B cell (primary cell): ENCODE measurements at regions not wholly inside any gene's neighbourhood (a gene's known extent, or its start where the extent isn't known, plus 50 kb on each side); places are given as distances from the start of the nearest gene placed in this dataset.

Experiments used
- ATAC-seq: fragments of 200-7000 bp; cut with Tn5 transposase; one replicate; pipeline ENCODE4 v1.10.0; 2021; ENCODE audit warnings: low read depth, mild to moderate bottlenecking, moderate number of reproducible peaks, moderate library complexity
- CTCF ChIA-PET: fragments of 350-600 bp; sonication (Branson Sonifier 250); formaldehyde crosslinking; loops from one replicate; lab custom pipeline; 2021; ENCODE audit warnings: antibody characterized with exemption, inconsistent platforms; lab: Charles Lee
- POLR2A ChIA-PET: fragments of 350-600 bp; sonication (Branson Sonifier 250); formaldehyde crosslinking; loops from one replicate; lab custom pipeline; 2021; ENCODE audit warnings: antibody characterized with exemption; lab: Charles Lee
- DNase-seq: peaks from one replicate; pipeline ENCODE4 v3.0.0; 2013
- H2AFZ ChIP-seq: 2 replicates; pipeline ENCODE4 v1.6.1; 2012; ENCODE audit warnings: mild to moderate bottlenecking, low read depth, low read length; ENCODE audit not compliant: insufficient read depth, poor library complexity, severe bottlenecking
- H3K27ac ChIP-seq, 2 donors: 1 replicate in 1 of 2; 2 replicates in 1 of 2; pipeline ENCODE4 v1.5.1; 2012 to 2013; ENCODE audit warnings: low read length in 2 of 2, mild to moderate bottlenecking in 2 of 2, moderate library complexity in 1 of 2
- H3K27me3 ChIP-seq, 4 experiments: fragments of 200-600 bp in 1 of 4; sonication (generic) in 1 of 4; replicated peaks in 1 of 4; 1 replicate in 2 of 4; 2 replicates in 2 of 4; pipeline versions ENCODE4 v1.6.1 to v1.7.0; 2013 to 2016; ENCODE audit warnings: low read length in 3 of 4, mild to moderate bottlenecking in 2 of 4, mixed read lengths in 1 of 4, moderate library complexity in 1 of 4; ENCODE audit not compliant: insufficient read depth in 4 of 4, control insufficient read depth in 3 of 4; ENCODE audit errors: control extremely low read depth in 1 of 4
- H3K36me3 ChIP-seq, 2 experiments: replicated peaks in 1 of 2; 1 replicate in 1 of 2; 2 replicates in 1 of 2; pipeline versions ENCODE4 v1.6.1 to v1.7.1; 2013; ENCODE audit warnings: low read length in 1 of 2; ENCODE audit not compliant: insufficient read depth in 2 of 2, control insufficient read depth in 1 of 2; ENCODE audit errors: control extremely low read depth in 1 of 2, extremely low read depth in 1 of 2
- H3K4me1 ChIP-seq, 2 donors: fragments of 200-600 bp in 1 of 2; sonication (generic) in 1 of 2; 1 replicate in 1 of 2; 2 replicates in 1 of 2; pipeline versions ENCODE4 v1.5.1 to v1.6.1; 2013 to 2017; ENCODE audit warnings: low read length in 2 of 2; ENCODE audit not compliant: control insufficient read depth in 2 of 2, insufficient read depth in 2 of 2
- H3K4me2 ChIP-seq: replicated peaks from 2 replicates; pipeline ENCODE3; 2012; ENCODE audit warnings: mild to moderate bottlenecking, low read depth, low read length; ENCODE audit not compliant: poor library complexity, severe bottlenecking
- H3K4me3 ChIP-seq, 5 experiments: fragments of 200-600 bp in 1 of 5; sonication (generic) in 1 of 5; 1 replicate in 3 of 5; 2 replicates in 2 of 5; pipeline versions ENCODE4 v1.5.1 to v1.7.0; 2011 to 2016; ENCODE audit warnings: low read length in 4 of 5, mild to moderate bottlenecking in 4 of 5, low read depth in 2 of 5, control low read depth in 1 of 5, moderate library complexity in 1 of 5; ENCODE audit not compliant: insufficient read depth in 1 of 5; ENCODE audit errors: control extremely low read depth in 1 of 5, extremely low read depth in 1 of 5
- H3K79me2 ChIP-seq: fragments of 200-600 bp; sonication (generic); one replicate; pipeline ENCODE4 v1.6.0; 2016; ENCODE audit warnings: low read length; ENCODE audit not compliant: control insufficient read depth, insufficient read depth
- H3K9ac ChIP-seq: fragments of 200-600 bp; sonication (generic); 2 replicates; pipeline ENCODE4 v1.6.1; 2017; ENCODE audit warnings: mild to moderate bottlenecking, low read length, moderate library complexity
- H3K9me3 ChIP-seq, 3 donors: one replicate each; pipeline versions ENCODE4 v1.6.1 to v1.7.1; 2013; ENCODE audit warnings: low read length in 2 of 3; ENCODE audit not compliant: control insufficient read depth in 2 of 3, insufficient read depth in 1 of 3; ENCODE audit errors: control extremely low read depth in 1 of 3
- H4K20me1 ChIP-seq: 2 replicates; pipeline ENCODE4 v1.6.0; 2012; ENCODE audit warnings: mild to moderate bottlenecking, low read length; ENCODE audit not compliant: insufficient read depth, control insufficient read depth, poor library complexity, severe bottlenecking
- H3K27ac Mint-ChIP-seq: one replicate; pipeline ENCODE4 v1.8.0; 2021; ENCODE audit warnings: mixed read lengths
- H3K27me3 Mint-ChIP-seq: one replicate; pipeline ENCODE4 v1.8.0; 2021; ENCODE audit warnings: mixed read lengths
- H3K4me1 Mint-ChIP-seq: one replicate; pipeline ENCODE4 v1.8.0; 2021; ENCODE audit warnings: mixed read lengths
- H3K4me3 Mint-ChIP-seq: one replicate; pipeline ENCODE4 v1.8.0; 2021; ENCODE audit warnings: mixed read lengths
- H3K9me3 Mint-ChIP-seq: one replicate; pipeline ENCODE4 v1.8.0; 2022; ENCODE audit warnings: mixed read lengths; ENCODE audit not compliant: insufficient read depth
- EZH2 ChIP-seq: IDR thresholded peaks from 2 replicates; pipeline ENCODE4 v1.6.1; 2012; ENCODE audit warnings: borderline replicate concordance, low read depth, mild to moderate bottlenecking, moderate library complexity, low read length; ENCODE audit not compliant: insufficient read depth, poor library complexity, severe bottlenecking
- WGBS: methylation state at CpG from one replicate; pipeline ENCODE4 v1.1.5; 2013; ENCODE audit warnings: missing lambda C conversion rate; ENCODE audit not compliant: insufficient coverage; 5-methylcytosine and 5-hydroxymethylcytosine counted together
- intact Hi-C: fragments of 100-400 bp; cut with micrococcal nuclease; formaldehyde crosslinking; loops from one replicate; pipeline ENCODE4 v1.10.0; 2022
- TF ChIP-seq, protein P1 (sequence below): fragments of 200-600 bp; IDR thresholded peaks from one replicate; pipeline ENCODE4 v1.8.0; 2022; ENCODE audit warnings: antibody characterized with exemption, mild to moderate bottlenecking

DNA sequence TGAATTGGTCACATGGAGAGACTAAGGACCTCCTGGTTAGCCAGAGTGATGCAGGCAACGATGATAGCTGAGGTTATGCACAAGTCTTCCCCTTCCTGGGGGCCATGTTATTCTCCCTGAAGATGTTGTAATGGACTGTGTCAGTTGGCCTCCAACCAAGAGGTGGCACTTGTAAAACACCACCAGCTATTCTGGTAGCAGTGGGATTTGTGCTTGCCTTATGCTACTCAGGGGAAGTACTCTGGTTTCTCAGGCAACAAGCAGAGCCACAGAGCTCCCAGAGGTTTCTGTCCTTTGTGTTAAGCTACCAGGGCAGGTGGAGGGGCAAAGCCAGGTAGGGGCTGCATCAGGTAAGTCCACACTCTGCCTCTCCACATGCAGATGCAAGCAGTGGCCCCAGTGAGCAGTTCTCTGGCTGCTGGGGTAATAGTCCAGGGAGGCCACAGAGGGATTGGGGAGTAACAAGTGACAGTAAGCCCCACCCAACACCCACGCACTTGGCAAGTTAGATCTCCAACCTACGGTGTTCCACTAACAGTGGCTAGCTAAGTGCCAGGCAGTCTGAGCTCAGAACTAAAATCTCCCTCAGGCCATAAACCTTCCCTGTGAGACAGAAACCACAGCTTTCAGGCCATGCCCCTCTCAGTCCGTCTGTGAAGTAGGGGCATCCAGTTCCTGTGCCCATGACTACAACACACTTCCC, 99.7 kb downstream of the RND3 start:
- Histone ChIP-seq H3K27me3 (no peaks in the 10 kb centered on the region), H3K9me3 (peaks cover 0 to 4% (median 0%) of the 10 kb centered on the region in 3 donors), H4K20me1 (no peaks in the 10 kb centered on the region), H3K9ac (no peak overlapping the region), H3K79me2 (no peaks in the 10 kb centered on the region), H3K4me2 (no peak overlapping the region), H3K4me3 (no peak overlapping the region), H3K27ac (no peak overlapping the region), H2AFZ (no peak overlapping the region), H3K4me1 (no peaks in the 10 kb centered on the region), H3K36me3 (no peaks in the 10 kb centered on the region)
- intact Hi-C loops: no loop called here
- H3K27me3 Mint-ChIP-seq: no peaks in the 10 kb centered on the region
- H3K4me1 Mint-ChIP-seq: no peaks in the 10 kb centered on the region
- no peak overlapping the region for H3K4me3 Mint-ChIP-seq
- ATAC-seq (no peak), DNase-seq (no peak)
- no peak for TF ChIP-seq EZH2
- TF ChIP-seq, protein P1, sequence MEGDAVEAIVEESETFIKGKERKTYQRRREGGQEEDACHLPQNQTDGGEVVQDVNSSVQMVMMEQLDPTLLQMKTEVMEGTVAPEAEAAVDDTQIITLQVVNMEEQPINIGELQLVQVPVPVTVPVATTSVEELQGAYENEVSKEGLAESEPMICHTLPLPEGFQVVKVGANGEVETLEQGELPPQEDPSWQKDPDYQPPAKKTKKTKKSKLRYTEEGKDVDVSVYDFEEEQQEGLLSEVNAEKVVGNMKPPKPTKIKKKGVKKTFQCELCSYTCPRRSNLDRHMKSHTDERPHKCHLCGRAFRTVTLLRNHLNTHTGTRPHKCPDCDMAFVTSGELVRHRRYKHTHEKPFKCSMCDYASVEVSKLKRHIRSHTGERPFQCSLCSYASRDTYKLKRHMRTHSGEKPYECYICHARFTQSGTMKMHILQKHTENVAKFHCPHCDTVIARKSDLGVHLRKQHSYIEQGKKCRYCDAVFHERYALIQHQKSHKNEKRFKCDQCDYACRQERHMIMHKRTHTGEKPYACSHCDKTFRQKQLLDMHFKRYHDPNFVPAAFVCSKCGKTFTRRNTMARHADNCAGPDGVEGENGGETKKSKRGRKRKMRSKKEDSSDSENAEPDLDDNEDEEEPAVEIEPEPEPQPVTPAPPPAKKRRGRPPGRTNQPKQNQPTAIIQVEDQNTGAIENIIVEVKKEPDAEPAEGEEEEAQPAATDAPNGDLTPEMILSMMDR: no peak
- 62% methylated on average over 2 of the region's 4 CpGs for WGBS
- ChIA-PET CTCF (no interaction called here), POLR2A (no interaction called here)
- no peak overlapping the region for H3K27ac Mint-ChIP-seq
- peaks cover 3% of the 10 kb centered on the region for H3K9me3 Mint-ChIP-seq

DNA sequence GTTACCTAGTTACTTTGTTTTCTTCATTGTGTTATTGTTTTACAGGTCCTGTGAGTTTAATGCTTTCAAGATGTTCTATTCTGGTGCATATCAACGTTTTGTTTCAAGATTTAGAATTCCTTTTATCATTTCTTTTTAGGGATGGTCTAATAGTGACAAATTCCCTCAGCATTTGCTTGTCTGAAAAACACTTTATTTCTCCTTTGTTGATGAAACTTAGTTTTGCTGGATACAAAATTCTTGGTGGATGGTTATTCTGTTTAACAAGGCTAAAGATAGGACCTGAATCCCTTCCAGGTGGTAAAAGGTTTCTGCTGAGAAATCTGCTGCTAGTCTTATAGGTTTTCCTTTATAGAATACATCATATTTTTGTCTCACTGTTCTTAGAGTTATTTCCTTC, 102.3 kb downstream of the RND3 start:
- Histone ChIP-seq H3K9ac (no peak overlapping the region), H2AFZ (no peak overlapping the region), H3K36me3 (no peaks in the 10 kb centered on the region), H3K27ac (no peak overlapping the region), H3K79me2 (no peaks in the 10 kb centered on the region), H3K4me2 (no peak overlapping the region), H3K27me3 (no peaks in the 10 kb centered on the region), H4K20me1 (no peaks in the 10 kb centered on the region), H3K4me1 (no peaks in the 10 kb centered on the region), H3K9me3 (peaks cover 0 to 4% (median 0%) of the 10 kb centered on the region in 3 donors), H3K4me3 (no peak overlapping the region)
- TF ChIP-seq EZH2: no peak
- TF ChIP-seq, protein P1: no peak
- ATAC-seq (no peak), DNase-seq (no peak)
- H3K27me3 Mint-ChIP-seq: no peaks in the 10 kb centered on the region
- intact Hi-C loops: no loop called here
- ChIA-PET POLR2A (no interaction called here), CTCF (no interaction called here)
- no CpG with 5 or more reads among the region's 1 CpG for WGBS
- H3K4me3 Mint-ChIP-seq: no peak overlapping the region
- H3K4me1 Mint-ChIP-seq: no peaks in the 10 kb centered on the region
- H3K9me3 Mint-ChIP-seq: peaks cover 10% of the 10 kb centered on the region
- no peak overlapping the region for H3K27ac Mint-ChIP-seq
